HUDEP-2 (cell line): ENCODE measurements at regions not wholly inside any gene's neighbourhood (a gene's known extent, or its start where the extent isn't known, plus 50 kb on each side); places are given as distances from the start of the nearest gene placed in this dataset.
"Not testable (repeated sequence)": the region's sequence is repeated elsewhere in the genome, so short reads cannot be mapped to it uniquely, and the experiment has no call there.

Experiments used
- DNase-seq, 76 experiments: peaks; one replicate each; lab custom pipeline; 2025; ENCODE audit not compliant: unreplicated experiment in 76 of 76; lab: John Stamatoyannopoulos, UW

DNA sequence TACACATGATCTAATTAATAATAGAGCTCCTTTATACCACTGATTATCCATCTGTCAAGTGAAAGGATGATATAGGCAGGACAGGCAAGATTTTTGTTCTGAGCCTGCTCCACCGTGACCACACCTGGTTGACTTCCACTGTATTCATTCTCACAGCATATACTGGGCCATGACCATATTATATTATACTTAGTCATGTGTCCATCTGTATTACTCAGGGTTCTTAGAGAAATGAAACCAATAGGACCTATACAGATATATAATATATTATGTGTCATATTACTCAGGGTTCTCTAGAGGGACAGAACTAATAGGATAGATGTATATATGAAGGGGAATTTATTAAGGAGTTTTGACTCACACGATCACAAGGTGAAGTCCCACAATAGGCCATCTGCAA lies 675.1 kb downstream of the GRXCR1 start:
- DNase-seq = no peak

- DNase-seq = no peak
These were observed 694.3 kb downstream of the GRXCR1 start for GRCh38 chr4:43586813-43587212.

DNA sequence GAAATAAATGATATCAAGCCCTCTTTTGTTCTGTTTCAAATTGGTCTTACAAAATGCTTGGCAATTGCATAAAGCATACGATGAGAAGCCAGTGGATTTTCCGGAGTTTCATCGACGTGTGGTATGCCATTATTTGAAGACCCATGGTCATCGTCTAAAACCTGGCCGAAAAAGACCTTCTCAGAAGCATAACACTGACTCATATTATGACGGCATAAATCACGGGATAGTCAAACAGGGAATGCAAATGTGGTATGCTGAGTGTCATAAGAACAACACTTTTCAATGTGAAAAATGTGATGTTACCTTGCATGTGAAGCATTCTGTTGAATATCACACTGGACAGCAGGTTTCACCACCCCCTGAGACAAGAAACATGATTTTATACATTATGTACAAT lies 695.2 kb downstream of the GRXCR1 start:
- DNase-seq = no peak

- DNase-seq = no peak
These were observed 714.9 kb downstream of the GRXCR1 start for GRCh38 chr4:43607400-43607799.

- DNase-seq = no peak
These were observed 715.4 kb downstream of the GRXCR1 start for GRCh38 chr4:43607827-43608461.

GRCh38 chr4:43619219-43619618 lies 726.7 kb downstream of the GRXCR1 start:
- no peak for DNase-seq

- not testable (repeated sequence) for DNase-seq
These were observed 745.4 kb downstream of the GRXCR1 start for GRCh38 chr4:43637893-43638292.

- no peak for DNase-seq
These were observed 759.5 kb downstream of the GRXCR1 start for GRCh38 chr4:43651991-43652390.

DNA sequence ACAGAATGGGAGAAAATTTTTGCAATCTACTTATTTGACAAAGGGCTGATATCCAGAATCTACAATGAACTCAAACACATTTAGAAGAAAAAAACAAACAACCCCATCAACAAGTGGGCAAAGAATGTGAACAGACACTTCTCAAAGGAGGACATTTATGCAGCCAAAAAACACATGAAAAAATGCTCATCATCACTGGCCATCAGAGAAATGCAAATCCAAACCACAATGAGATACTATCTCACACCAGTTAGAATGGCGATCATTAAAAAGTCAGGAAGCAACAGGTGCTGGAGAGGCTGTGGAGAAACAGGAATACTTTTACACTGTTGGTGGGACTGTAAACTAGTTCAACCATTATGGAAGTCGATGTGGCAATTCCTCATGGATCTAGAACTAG lies 767.0 kb downstream of the GRXCR1 start:
- not testable (repeated sequence) for DNase-seq

- DNase-seq = not testable (repeated sequence)
These were observed 776.2 kb downstream of the KCTD8 start for GRCh38 chr4:43672265-43672885.

DNA sequence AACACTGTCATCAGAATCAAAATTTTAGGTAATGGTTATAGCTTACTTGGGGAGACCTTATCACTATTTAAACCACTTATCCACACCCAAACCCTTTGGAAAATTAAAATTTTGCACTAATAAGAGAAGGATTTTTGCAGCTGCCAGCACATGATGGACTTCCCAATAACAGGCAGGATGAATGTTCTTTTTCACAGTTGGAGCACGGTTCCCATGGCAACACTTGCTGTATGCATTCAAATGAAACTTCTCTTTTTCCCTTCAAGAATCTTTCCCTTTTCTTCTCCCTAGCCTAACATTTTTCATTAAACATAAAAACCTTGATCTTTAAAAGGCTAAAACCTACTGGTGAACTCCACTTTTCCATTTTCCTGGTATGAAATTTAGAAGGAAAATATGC lies 768.2 kb downstream of the KCTD8 start:
- DNase-seq = no peak

- DNase-seq = no peak
These were observed 766.1 kb downstream of the KCTD8 start for GRCh38 chr4:43682551-43682950.

DNA sequence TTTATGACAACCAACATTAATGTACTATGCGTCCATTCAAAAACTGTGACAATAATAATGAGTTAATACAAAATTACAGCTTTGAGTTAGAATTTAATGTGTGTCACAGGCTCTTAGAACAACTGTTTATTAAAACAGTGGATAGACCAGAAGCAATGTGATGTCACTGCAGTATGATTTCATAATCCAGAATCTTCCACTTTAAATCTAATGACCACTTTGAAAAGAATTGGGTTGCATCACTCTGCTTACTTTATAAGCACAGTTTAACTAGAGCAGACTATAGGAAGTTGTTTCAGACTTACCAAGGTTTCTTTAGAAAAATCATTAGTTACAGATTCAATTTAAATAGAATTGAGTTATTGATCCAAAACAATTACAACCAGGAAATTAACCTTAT lies 758.5 kb downstream of the KCTD8 start:
- no peak for DNase-seq

DNA sequence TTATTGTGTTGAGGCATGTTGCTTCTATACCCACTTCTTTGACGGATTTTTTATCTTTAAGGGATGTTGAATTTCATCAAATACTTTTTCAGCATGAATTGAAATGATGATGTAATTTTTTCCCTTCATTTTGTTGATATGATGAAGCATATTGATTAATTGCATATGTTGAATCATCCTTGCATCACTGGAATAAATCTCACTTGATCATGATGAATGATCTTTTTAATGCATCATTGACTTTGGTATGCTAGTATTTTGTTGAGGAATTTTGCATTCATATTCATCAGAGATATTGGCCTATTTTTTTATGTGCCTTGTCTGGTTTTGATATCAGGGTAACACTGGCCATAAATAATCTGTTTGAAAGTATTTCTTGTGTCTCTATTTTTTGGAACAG lies 754.7 kb downstream of the KCTD8 start:
- no peak for DNase-seq

GRCh38 chr4:43709443-43709842 lies 739.2 kb downstream of the KCTD8 start:
- no peak for DNase-seq

GRCh38 chr4:43716721-43717395 lies 731.8 kb downstream of the KCTD8 start:
- DNase-seq = no peak

DNA sequence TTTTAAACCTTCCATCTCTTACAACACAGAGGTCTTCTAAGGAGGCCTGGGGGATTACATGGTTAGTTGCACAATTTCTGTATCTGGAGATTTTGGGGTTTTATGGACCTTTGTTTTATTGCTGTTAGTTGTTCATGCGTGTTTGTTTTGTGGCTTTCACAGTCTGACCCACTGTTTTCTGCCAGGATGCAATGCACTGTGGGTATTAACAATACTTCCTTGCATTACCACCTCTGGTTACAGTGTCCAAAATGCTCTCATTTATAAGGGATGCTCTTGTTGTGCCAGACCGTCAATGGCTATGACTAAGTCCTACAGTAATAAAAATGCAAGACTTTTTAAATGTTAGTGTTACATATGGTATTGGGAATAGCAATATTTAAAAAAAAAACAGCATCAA lies 730.2 kb downstream of the KCTD8 start:
- no peak for DNase-seq

DNA sequence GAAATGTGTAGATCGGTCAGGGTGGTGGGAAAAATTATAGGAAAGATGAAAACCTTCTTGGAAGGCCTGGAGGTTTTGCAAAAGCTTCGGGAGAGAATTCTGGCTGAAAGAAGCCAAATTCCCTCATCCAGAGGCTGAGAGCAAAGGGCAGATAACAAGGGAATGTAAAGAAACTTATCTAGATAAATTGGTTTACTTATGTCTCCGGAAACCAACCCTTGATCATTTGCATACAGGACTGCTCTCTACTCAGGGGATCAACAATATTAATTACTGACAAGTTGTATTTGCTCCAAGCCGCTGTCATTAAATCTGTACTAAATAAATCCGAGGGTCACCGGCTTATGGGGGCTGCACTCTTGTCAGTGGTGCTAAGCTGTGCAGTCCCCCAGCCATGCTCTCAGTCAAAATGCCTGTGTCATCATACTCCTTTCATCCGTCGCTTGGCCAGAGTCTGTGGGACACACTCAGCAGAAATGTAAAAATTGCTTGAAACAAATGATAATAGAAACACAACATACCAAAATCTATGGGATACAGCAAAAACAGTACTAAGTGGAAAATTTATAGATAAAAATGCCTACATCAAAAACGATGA lies 715.7 kb downstream of the KCTD8 start:
- no peak for DNase-seq

DNA sequence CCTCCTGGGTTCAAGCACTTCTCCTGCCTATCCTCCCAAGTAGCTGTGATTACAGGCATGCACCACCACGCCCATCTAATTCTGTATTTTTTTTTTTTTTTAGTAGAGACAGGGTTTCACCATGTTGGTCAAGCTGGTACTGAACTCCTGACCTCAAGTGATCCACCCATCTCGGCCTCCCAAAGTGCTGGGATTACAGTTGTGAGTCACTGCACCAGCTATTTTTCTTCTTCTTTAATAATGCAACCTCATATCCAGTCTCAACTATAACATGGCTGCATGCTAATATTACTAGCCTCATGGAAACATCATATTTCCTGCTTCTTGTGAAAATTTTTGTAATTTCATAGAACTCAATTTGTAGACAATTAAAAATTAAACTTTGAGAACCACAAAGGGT lies 706.5 kb downstream of the KCTD8 start:
- DNase-seq = no peak

- no peak for DNase-seq
These were observed 694.0 kb downstream of the KCTD8 start for GRCh38 chr4:43754566-43754965.

- no peak for DNase-seq
These were observed 691.5 kb downstream of the KCTD8 start for GRCh38 chr4:43757147-43757546.

DNA sequence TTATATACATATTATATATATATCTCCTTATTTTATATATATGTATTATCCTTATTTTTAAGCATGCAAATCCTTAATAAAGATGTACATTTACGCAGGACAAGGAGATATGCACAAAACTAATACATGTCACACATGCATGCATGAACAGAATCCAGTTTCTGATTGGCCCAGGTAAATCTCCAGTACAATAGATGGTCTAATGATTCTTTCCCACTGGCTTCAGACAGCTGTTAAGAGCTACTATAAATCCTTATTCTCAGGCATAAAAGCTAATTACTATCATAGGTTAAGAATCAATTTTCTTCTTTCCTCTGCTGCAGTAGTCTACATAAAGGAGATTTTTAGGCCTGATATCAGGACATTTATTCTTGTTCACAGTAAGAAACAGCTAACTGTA lies 689.8 kb downstream of the KCTD8 start:
- no peak for DNase-seq
